ENCODE measurements at regions not wholly inside any gene's neighbourhood (a gene's known extent, or its start where the extent isn't known, plus 50 kb on each side); places are given as distances from the start of the nearest gene placed in this dataset.
"Not testable (repeated sequence)": the region's sequence is repeated elsewhere in the genome, so short reads cannot be mapped to it uniquely, and the experiment has no call there.

DNA sequence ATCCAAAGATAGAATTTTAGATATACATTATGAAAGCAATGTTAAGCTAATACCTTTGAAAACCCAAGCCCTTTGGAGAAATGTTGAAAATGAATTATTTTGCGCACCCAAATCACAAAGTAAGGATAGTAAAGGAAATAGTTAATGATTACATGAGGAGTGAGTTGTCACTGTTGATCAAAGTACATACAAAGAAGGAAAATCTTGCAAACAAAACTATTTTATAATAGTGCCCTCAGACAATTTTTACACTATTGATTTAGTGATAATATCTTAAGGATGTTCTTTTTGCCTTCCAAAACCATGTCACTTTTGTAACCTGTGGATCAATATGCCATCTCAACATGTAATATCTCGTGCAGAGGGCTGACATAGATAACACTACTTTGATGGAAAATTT is 146.8 kb downstream of the DUSP6 start:
- H3K4me1 Mint-ChIP-seq: no peaks in the 10 kb centered on the region
- H3K9me3 Mint-ChIP-seq: no peaks in the 10 kb centered on the region
- no peaks in the 10 kb centered on the region for H3K36me3 Mint-ChIP-seq (ENCODE audit: low read depth)
- H3K4me3 Mint-ChIP-seq: no peak overlapping the region
- H3K27ac Mint-ChIP-seq: no peak overlapping the region
- no peak for TF ChIP-seq CTCF (IDR thresholded peaks at IDR 0.05; ENCODE audit: unreplicated experiment in 3 of 3)
- H3K27me3 Mint-ChIP-seq (ENCODE audit: low read depth): no peaks in the 10 kb centered on the region

DNA sequence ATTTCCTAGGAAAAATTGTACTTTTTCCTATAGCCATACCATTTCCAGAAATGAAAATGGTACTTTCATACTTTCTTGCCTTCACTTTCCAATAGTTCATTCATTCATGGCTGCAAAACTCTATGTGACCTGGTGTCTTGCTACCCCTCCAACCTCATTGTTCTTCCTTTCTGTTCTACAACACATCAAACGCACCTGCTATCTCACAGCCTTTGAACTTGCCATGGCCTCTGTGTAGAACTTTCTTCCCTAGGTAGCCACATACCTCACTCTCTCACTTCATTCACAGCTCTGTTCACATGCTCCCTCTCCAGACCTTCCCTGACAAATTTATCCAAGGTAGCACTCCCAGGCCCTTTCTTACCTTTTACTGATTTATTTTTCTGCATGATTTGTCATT is 149.2 kb downstream of the DUSP6 start:
- Mint-ChIP-seq H3K9me3 (no peaks in the 10 kb centered on the region), H3K27ac (no peak overlapping the region), H3K27me3 (ENCODE audit: low read depth) (no peaks in the 10 kb centered on the region), H3K4me3 (no peak overlapping the region), H3K4me1 (no peaks in the 10 kb centered on the region), H3K36me3 (ENCODE audit: low read depth) (no peaks in the 10 kb centered on the region)
- TF ChIP-seq CTCF (IDR thresholded peaks at IDR 0.05; ENCODE audit: unreplicated experiment in 3 of 3): no peak

GRCh38 chr12:89200217-89200616 is 152.1 kb downstream of the DUSP6 start:
- no peak for TF ChIP-seq CTCF (IDR thresholded peaks at IDR 0.05; ENCODE audit: unreplicated experiment in 3 of 3)
- Mint-ChIP-seq H3K4me1 (no peaks in the 10 kb centered on the region), H3K27ac (no peak overlapping the region), H3K4me3 (no peak overlapping the region), H3K9me3 (no peaks in the 10 kb centered on the region), H3K36me3 (ENCODE audit: low read depth) (no peaks in the 10 kb centered on the region), H3K27me3 (ENCODE audit: low read depth) (no peaks in the 10 kb centered on the region)

DNA sequence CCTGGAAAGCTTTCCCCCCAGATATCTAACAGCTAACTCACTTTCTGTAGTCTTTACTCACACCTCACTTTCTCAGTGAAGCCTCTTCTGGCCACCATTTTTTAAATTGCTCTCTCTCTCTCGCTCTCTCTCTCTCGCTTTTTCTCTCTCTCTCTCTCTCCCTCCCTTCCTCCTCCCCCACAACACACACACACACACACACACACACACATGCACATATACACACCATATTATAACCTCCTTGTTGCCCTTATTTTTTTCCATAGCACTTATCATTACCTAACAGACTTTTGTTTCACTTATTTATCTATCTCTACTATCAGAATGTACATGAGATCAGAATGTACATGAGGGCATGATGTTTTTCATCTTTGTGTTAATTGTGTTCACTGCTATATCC is 156.8 kb downstream of the DUSP6 start:
- Mint-ChIP-seq H3K36me3 (ENCODE audit: low read depth) (no peaks in the 10 kb centered on the region), H3K27ac (no peak overlapping the region), H3K27me3 (ENCODE audit: low read depth) (no peaks in the 10 kb centered on the region), H3K4me3 (no peak overlapping the region), H3K4me1 (no peaks in the 10 kb centered on the region), H3K9me3 (peaks cover 1% of the 10 kb centered on the region)
- no peak for TF ChIP-seq CTCF (IDR thresholded peaks at IDR 0.05; ENCODE audit: unreplicated experiment in 3 of 3)

- peaks cover 4% of the 10 kb centered on the region for H3K9me3 Mint-ChIP-seq
- H3K27ac Mint-ChIP-seq: no peak overlapping the region
- no peak overlapping the region for H3K4me3 Mint-ChIP-seq
- H3K36me3 Mint-ChIP-seq (ENCODE audit: low read depth): no peaks in the 10 kb centered on the region
- no peak for TF ChIP-seq CTCF (IDR thresholded peaks at IDR 0.05; ENCODE audit: unreplicated experiment in 3 of 3)
- no peaks in the 10 kb centered on the region for H3K4me1 Mint-ChIP-seq
- H3K27me3 Mint-ChIP-seq (ENCODE audit: low read depth): no peaks in the 10 kb centered on the region
Observed at GRCh38 chr12:89194683-89195082, 157.6 kb downstream of the DUSP6 start.

DNA sequence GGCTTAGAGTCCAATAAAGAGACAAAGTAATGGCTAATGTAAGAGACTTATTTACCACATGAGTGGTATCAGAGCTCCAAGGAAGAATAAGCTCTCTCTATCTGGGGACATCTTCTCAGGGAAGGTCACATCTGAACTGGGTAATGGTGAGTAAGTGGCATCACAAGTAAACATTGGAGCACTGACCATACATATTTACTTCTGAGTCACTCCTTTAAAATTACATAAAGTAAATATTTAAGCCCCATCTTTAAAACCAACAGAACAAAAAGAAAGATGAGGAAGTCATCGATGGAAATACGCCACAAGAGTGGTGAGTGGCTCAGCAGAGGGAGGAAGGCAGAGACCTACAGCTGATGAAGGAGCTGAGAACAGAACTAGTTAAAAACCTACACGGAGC is 159.9 kb downstream of the DUSP6 start:
- Mint-ChIP-seq H3K27me3 (ENCODE audit: low read depth) (no peaks in the 10 kb centered on the region), H3K27ac (no peak overlapping the region), H3K4me1 (no peaks in the 10 kb centered on the region), H3K9me3 (peaks cover 19% of the 10 kb centered on the region), H3K4me3 (no peak overlapping the region), H3K36me3 (ENCODE audit: low read depth) (peaks cover 8% of the 10 kb centered on the region)
- no peak for TF ChIP-seq CTCF (IDR thresholded peaks at IDR 0.05; ENCODE audit: unreplicated experiment in 3 of 3)

DNA sequence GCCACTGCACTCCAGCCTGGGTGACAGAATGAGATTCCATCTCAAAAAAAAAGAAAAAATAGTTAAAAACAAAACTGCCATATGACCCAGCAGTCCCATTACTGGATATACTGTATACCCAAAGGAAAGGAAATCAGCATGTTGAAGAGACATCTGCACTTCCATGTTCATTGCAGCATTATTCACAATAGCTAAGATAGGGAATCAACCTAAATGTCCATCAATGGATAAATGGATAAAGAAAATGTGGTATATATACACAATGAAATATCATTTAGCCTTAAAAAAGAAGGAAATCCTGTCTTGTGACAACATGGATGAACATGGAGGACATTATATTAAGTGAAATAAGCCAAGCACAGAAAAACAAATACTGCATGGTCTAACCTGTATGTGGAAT is 160.7 kb downstream of the DUSP6 start:
- H3K4me3 Mint-ChIP-seq; H3K27ac Mint-ChIP-seq; H3K36me3 Mint-ChIP-seq (ENCODE audit: low read depth); H3K4me1 Mint-ChIP-seq; H3K27me3 Mint-ChIP-seq (ENCODE audit: low read depth): not testable (repeated sequence)
- peaks cover 19% of the 10 kb centered on the region for H3K9me3 Mint-ChIP-seq
